GM23338 (cell line): ENCODE measurements at regions not wholly inside any gene's neighbourhood (a gene's known extent, or its start where the extent isn't known, plus 50 kb on each side); places are given as distances from the start of the nearest gene placed in this dataset.

ENCODE experiments used
- ATAC-seq: fragments of 200-7000 bp; cut with Tn5 transposase; 3 replicates; pipeline ENCODE4 v1.9.1; 2020
- DNase-seq: peaks from one replicate; pipeline ENCODE4 v3.0.0-alpha.2; 2015; ENCODE audit warnings: low spot score
- H2AFZ ChIP-seq: fragments of 200-600 bp; sonication (generic); 2 replicates; pipeline ENCODE4 v1.8.0; 2016; ENCODE audit warnings: antibody characterized with exemption, mild to moderate bottlenecking, moderate library complexity
- H3F3A ChIP-seq: fragments of 200-600 bp; sonication (generic); replicated peaks from 2 replicates; pipeline ENCODE4 v1.8.0; 2017; ENCODE audit warnings: antibody characterized with exemption, mixed run types, low read depth
- H3K27ac ChIP-seq: fragments of 200-600 bp; sonication (generic); 2 replicates; pipeline ENCODE4 v1.6.1; 2016; ENCODE audit warnings: low read depth
- H3K27me3 ChIP-seq: fragments of 200-600 bp; sonication (generic); 2 replicates; pipeline ENCODE4 v1.8.0; 2016; ENCODE audit warnings: mild to moderate bottlenecking, mixed run types, moderate library complexity; ENCODE audit not compliant: insufficient read depth
- H3K36me3 ChIP-seq: fragments of 200-600 bp; sonication (generic); 2 replicates; pipeline ENCODE4 v1.8.0; 2016; ENCODE audit warnings: mild to moderate bottlenecking; ENCODE audit not compliant: insufficient read depth
- H3K4me1 ChIP-seq: fragments of 200-600 bp; sonication (generic); 2 replicates; pipeline ENCODE4 v1.8.0; 2016; ENCODE audit warnings: mild to moderate bottlenecking, moderate library complexity; ENCODE audit not compliant: insufficient read depth
- H3K4me2 ChIP-seq: fragments of 200-600 bp; sonication (generic); 2 replicates; pipeline ENCODE4 v1.7.1; 2017; ENCODE audit warnings: mixed run types
- H3K4me3 ChIP-seq: fragments of 200-600 bp; sonication (generic); 2 replicates; pipeline ENCODE4 v1.6.1; 2016; ENCODE audit warnings: mixed run types
- H3K79me2 ChIP-seq: fragments of 200-600 bp; sonication (generic); replicated peaks from 2 replicates; pipeline ENCODE4 v1.8.0; 2017; ENCODE audit warnings: mild to moderate bottlenecking; ENCODE audit not compliant: insufficient read depth
- H3K9me2 ChIP-seq: fragments of 200-600 bp; sonication (generic); 2 replicates; pipeline ENCODE4 v1.8.0; 2017; ENCODE audit not compliant: insufficient read depth
- H4K20me1 ChIP-seq: fragments of 200-600 bp; sonication (generic); replicated peaks from 2 replicates; pipeline ENCODE4 v1.8.0; 2017; ENCODE audit warnings: mild to moderate bottlenecking; ENCODE audit not compliant: insufficient read depth
- H3K27ac Mint-ChIP-seq: 2 replicates; pipeline ENCODE4 v1.8.0; 2020; ENCODE audit warnings: inconsistent platforms, mild to moderate bottlenecking, moderate library complexity, mixed read lengths
- H3K27me3 Mint-ChIP-seq: 3 replicates; pipeline ENCODE4 v1.8.0; 2022; ENCODE audit warnings: low read depth, mild to moderate bottlenecking, moderate library complexity, mixed read lengths, inconsistent platforms; ENCODE audit not compliant: insufficient read depth, poor library complexity
- H3K36me3 Mint-ChIP-seq: 3 replicates; pipeline ENCODE4 v1.8.0; 2021; ENCODE audit warnings: low read depth, mild to moderate bottlenecking, inconsistent platforms, moderate library complexity, mixed read lengths
- H3K4me1 Mint-ChIP-seq: 3 replicates; pipeline ENCODE4 v1.8.0; 2020; ENCODE audit warnings: mild to moderate bottlenecking, inconsistent platforms, mixed read lengths
- H3K4me3 Mint-ChIP-seq: 3 replicates; pipeline ENCODE4 v1.8.0; 2021; ENCODE audit warnings: moderate library complexity, mild to moderate bottlenecking, inconsistent platforms, mixed read lengths
- H3K9me3 Mint-ChIP-seq: 3 replicates; pipeline ENCODE4 v1.8.0; 2020; ENCODE audit warnings: moderate library complexity, mild to moderate bottlenecking, inconsistent platforms, mixed read lengths
- CREB1 ChIP-seq: fragments of 250-450 bp; sonication (Bioruptor Pico); IDR thresholded peaks from 2 replicates; pipeline ENCODE4 v1.5.0; 2020; ENCODE audit warnings: low read depth, mild to moderate bottlenecking, moderate library complexity
- CTCF ChIP-seq, 2 experiments: fragments of 200-600 bp in 1 of 2; sonication (generic) in 1 of 2; conservative IDR thresholded peaks; 2 replicates each; pipeline versions ENCODE4 v1.5.1 to v1.6.1; 2016 to 2017; ENCODE audit warnings: antibody characterized with exemption in 2 of 2, low read depth in 2 of 2, mild to moderate bottlenecking in 2 of 2, moderate library complexity in 1 of 2
- EZH2 ChIP-seq: fragments of 200-600 bp; sonication (generic); IDR thresholded peaks from one replicate; pipeline ENCODE4 v1.8.0; 2017; ENCODE audit warnings: antibody characterized with exemption, mild to moderate bottlenecking, low read depth; ENCODE audit not compliant: unreplicated experiment
- EZH2phosphoT487 ChIP-seq: fragments of 200-600 bp; sonication (generic); IDR thresholded peaks from one replicate; pipeline ENCODE4 v1.8.1; 2018; ENCODE audit warnings: antibody characterized with exemption; ENCODE audit not compliant: unreplicated experiment
- JUNB ChIP-seq: IDR thresholded peaks from one replicate; pipeline ENCODE4 v1.6.1; 2016; ENCODE audit warnings: antibody characterized with exemption; ENCODE audit not compliant: unreplicated experiment
- NANOG ChIP-seq: IDR thresholded peaks from 2 replicates; pipeline ENCODE4 v1.6.1; 2016; ENCODE audit warnings: antibody characterized with exemption, borderline replicate concordance
- POLR2AphosphoS5 ChIP-seq: IDR thresholded peaks from 2 replicates; pipeline ENCODE4 v1.6.1; 2016; ENCODE audit warnings: antibody characterized with exemption, low read depth
- REST ChIP-seq: IDR thresholded peaks from one replicate; pipeline ENCODE4 v1.6.1; 2018; ENCODE audit warnings: antibody characterized with exemption; ENCODE audit not compliant: unreplicated experiment
- ZNF114 ChIP-seq: fragments of 250-450 bp; sonication (Bioruptor Pico); IDR thresholded peaks from 2 replicates; pipeline ENCODE4 v1.5.0; 2020; ENCODE audit warnings: mild to moderate bottlenecking, moderate library complexity
- ZNF331 ChIP-seq: fragments of 250-450 bp; sonication (Bioruptor Pico); IDR thresholded peaks from 2 replicates; pipeline ENCODE4 v1.5.0; 2020; ENCODE audit warnings: low read depth, mild to moderate bottlenecking, moderate library complexity
- TF ChIP-seq, protein P1 (sequence below): fragments of 250-450 bp; sonication (Bioruptor Pico); IDR thresholded peaks from 2 replicates; pipeline ENCODE4 v1.5.0; 2020; ENCODE audit warnings: mild to moderate bottlenecking, moderate library complexity
- TF ChIP-seq, protein P2 (sequence below): IDR thresholded peaks from 2 replicates; pipeline ENCODE4 v1.6.1; 2016; ENCODE audit warnings: antibody characterized with exemption

DNA sequence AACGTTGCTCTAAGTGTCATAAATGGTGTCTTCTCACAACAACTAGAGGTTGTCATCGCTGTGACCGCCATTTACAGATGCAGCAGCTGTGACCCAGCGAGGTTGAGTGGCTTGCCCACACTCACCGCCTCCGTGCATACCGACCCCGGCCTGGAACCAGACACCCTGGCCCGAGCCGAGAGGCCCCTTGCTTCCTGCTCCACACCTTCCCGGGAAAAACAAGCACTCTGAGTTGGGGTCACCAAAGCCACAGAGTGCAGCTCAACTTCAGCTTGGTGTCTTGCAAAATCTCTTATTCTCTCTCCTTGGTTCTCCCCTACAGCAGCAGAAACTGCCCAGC lies 115.7 kb upstream of the PPP2R2D start:
- H3F3A ChIP-seq, result no peaks in the 10 kb centered on the region
- peaks cover 6% of the 10 kb centered on the region for H3K4me1 ChIP-seq
- Mint-ChIP-seq H3K36me3 (peaks cover 14% of the 10 kb centered on the region), H3K27me3 (peaks cover 14% of the 10 kb centered on the region), H3K27ac (no peak overlapping the region), H3K4me3 (no peak overlapping the region), H3K9me3 (peaks cover 63% of the 10 kb centered on the region), H3K4me1 (peaks cover 16% of the 10 kb centered on the region)
- no peaks in the 10 kb centered on the region; the same call in 1 of the 2 replicates for H3K36me3 ChIP-seq
- no peak overlapping the region for H3K4me2 ChIP-seq
- no peak overlapping the region for H3K4me3 ChIP-seq
- H4K20me1 ChIP-seq, result no peaks in the 10 kb centered on the region
- no peak for ATAC-seq
- H3K27me3 ChIP-seq, result no peaks in the 10 kb centered on the region
- no peak for DNase-seq
- TF ChIP-seq EZH2phosphoT487 (no peak), CREB1 (no peak), JUNB (no peak), ZNF114 (no peak), REST (no peak), POLR2AphosphoS5 (no peak), CTCF (conservative IDR thresholded peaks at IDR 0.05; ENCODE audit: low read depth in 2 of 2) (no peak), NANOG (no peak), EZH2 (no peak), ZNF331 (CRISPR knock-in tag) (no peak)
- TF ChIP-seq, protein P1, sequence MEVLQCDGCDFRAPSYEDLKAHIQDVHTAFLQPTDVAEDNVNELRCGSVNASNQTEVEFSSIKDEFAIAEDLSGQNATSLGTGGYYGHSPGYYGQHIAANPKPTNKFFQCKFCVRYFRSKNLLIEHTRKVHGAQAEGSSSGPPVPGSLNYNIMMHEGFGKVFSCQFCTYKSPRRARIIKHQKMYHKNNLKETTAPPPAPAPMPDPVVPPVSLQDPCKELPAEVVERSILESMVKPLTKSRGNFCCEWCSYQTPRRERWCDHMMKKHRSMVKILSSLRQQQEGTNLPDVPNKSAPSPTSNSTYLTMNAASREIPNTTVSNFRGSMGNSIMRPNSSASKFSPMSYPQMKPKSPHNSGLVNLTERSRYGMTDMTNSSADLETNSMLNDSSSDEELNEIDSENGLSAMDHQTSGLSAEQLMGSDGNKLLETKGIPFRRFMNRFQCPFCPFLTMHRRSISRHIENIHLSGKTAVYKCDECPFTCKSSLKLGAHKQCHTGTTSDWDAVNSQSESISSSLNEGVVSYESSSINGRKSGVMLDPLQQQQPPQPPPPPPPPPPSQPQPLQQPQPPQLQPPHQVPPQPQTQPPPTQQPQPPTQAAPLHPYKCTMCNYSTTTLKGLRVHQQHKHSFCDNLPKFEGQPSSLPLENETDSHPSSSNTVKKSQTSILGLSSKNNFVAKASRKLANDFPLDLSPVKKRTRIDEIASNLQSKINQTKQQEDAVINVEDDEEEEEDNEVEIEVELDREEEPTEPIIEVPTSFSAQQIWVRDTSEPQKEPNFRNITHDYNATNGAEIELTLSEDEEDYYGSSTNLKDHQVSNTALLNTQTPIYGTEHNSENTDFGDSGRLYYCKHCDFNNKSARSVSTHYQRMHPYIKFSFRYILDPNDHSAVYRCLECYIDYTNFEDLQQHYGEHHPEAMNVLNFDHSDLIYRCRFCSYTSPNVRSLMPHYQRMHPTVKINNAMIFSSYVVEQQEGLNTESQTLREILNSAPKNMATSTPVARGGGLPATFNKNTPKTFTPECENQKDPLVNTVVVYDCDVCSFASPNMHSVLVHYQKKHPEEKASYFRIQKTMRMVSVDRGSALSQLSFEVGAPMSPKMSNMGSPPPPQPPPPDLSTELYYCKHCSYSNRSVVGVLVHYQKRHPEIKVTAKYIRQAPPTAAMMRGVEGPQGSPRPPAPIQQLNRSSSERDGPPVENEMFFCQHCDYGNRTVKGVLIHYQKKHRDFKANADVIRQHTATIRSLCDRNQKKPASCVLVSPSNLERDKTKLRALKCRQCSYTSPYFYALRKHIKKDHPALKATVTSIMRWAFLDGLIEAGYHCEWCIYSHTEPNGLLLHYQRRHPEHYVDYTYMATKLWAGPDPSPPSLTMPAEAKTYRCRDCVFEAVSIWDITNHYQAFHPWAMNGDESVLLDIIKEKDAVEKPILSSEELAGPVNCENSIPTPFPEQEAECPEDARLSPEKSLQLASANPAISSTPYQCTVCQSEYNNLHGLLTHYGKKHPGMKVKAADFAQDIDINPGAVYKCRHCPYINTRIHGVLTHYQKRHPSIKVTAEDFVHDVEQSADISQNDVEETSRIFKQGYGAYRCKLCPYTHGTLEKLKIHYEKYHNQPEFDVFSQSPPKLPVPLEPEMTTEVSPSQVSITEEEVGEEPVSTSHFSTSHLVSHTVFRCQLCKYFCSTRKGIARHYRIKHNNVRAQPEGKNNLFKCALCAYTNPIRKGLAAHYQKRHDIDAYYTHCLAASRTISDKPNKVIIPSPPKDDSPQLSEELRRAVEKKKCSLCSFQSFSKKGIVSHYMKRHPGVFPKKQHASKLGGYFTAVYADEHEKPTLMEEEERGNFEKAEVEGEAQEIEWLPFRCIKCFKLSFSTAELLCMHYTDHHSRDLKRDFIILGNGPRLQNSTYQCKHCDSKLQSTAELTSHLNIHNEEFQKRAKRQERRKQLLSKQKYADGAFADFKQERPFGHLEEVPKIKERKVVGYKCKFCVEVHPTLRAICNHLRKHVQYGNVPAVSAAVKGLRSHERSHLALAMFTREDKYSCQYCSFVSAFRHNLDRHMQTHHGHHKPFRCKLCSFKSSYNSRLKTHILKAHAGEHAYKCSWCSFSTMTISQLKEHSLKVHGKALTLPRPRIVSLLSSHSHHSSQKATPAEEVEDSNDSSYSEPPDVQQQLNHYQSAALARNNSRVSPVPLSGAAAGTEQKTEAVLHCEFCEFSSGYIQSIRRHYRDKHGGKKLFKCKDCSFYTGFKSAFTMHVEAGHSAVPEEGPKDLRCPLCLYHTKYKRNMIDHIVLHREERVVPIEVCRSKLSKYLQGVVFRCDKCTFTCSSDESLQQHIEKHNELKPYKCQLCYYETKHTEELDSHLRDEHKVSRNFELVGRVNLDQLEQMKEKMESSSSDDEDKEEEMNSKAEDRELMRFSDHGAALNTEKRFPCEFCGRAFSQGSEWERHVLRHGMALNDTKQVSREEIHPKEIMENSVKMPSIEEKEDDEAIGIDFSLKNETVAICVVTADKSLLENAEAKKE (CRISPR knock-in tag), result no peak
- TF ChIP-seq, protein P2, sequence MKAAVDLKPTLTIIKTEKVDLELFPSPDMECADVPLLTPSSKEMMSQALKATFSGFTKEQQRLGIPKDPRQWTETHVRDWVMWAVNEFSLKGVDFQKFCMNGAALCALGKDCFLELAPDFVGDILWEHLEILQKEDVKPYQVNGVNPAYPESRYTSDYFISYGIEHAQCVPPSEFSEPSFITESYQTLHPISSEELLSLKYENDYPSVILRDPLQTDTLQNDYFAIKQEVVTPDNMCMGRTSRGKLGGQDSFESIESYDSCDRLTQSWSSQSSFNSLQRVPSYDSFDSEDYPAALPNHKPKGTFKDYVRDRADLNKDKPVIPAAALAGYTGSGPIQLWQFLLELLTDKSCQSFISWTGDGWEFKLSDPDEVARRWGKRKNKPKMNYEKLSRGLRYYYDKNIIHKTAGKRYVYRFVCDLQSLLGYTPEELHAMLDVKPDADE, result no peak
- no peaks in the 10 kb centered on the region for H3K79me2 ChIP-seq
- peaks cover 5% of the 10 kb centered on the region; the same call in 1 of the 2 replicates for H3K9me2 ChIP-seq
- no peak overlapping the region for H3K27ac ChIP-seq
- H2AFZ ChIP-seq, result no peak overlapping the region
